ENCODE measurements at regions not wholly inside any gene's neighbourhood (a gene's known extent, or its start where the extent isn't known, plus 50 kb on each side); places are given as distances from the start of the nearest gene placed in this dataset.

DNA sequence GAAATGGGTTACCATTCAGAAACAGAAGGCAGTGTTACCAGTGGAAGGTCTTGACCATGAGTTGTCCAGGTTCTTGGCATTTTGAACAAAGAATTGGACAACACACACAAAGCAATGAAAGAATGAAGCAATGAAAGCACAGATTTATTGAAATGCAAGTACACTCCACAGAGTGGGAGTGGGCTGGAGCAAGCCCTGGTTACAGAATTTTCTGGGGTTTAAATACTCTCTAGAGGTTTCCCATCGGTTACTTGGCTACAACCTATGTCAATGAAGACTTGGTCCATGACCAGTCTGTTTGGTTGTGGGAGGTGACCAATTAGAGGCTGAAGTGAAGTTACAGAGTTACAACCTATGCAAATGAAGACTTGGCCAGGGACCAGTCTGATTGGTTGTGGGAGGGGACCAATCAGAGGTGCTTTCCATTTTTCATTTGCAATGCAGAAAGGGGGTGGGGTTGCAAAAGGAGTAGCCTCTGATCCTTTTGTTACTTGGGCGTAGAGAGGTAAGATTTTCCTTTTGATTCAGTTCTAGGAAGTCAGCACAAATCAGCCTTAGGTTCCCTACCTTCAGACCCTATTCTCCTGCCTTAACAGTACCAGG is 71.7 kb upstream of the SPRY4 start:
- TF ChIP-seq TCF4 (CRISPR knock-in tag; IDR thresholded peaks at IDR 0.05; ENCODE audit: borderline replicate concordance) (no peak), ZC3H10 (CRISPR knock-in tag; IDR thresholded peaks at IDR 0.05) (no peak), SNAI2 (CRISPR knock-in tag; IDR thresholded peaks at IDR 0.05) (no peak), CSDC2 (CRISPR knock-in tag; IDR thresholded peaks at IDR 0.05) (no peak), ESRRG (CRISPR knock-in tag; IDR thresholded peaks at IDR 0.05) (no peak), GLIS3 (CRISPR knock-in tag; IDR thresholded peaks at IDR 0.05) (no peak), ZFP3 (CRISPR knock-in tag; IDR thresholded peaks at IDR 0.05) (no peak), ZFP30 (CRISPR knock-in tag; IDR thresholded peaks at IDR 0.05) (no peak), ARNTL (CRISPR knock-in tag; IDR thresholded peaks at IDR 0.05; ENCODE audit: borderline replicate concordance, low read depth) (no peak), ZNF8 (CRISPR knock-in tag; IDR thresholded peaks at IDR 0.05) (no peak), OSR1 (CRISPR knock-in tag; IDR thresholded peaks at IDR 0.05) (no peak), TOX (CRISPR knock-in tag; IDR thresholded peaks at IDR 0.05; ENCODE audit: borderline replicate concordance) (no peak), ZNF70 (CRISPR knock-in tag; IDR thresholded peaks at IDR 0.05) (no peak), ZNF565 (CRISPR knock-in tag; conservative IDR thresholded peaks at IDR 0.05; ENCODE audit: low read depth) (no peak), BACH2 (CRISPR knock-in tag; IDR thresholded peaks at IDR 0.05; ENCODE audit: borderline replicate concordance) (no peak)
- TF ChIP-seq, protein P1, sequence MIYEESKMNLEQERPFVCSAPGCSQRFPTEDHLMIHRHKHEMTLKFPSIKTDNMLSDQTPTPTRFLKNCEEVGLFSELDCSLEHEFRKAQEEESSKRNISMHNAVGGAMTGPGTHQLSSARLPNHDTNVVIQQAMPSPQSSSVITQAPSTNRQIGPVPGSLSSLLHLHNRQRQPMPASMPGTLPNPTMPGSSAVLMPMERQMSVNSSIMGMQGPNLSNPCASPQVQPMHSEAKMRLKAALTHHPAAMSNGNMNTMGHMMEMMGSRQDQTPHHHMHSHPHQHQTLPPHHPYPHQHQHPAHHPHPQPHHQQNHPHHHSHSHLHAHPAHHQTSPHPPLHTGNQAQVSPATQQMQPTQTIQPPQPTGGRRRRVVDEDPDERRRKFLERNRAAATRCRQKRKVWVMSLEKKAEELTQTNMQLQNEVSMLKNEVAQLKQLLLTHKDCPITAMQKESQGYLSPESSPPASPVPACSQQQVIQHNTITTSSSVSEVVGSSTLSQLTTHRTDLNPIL (CRISPR knock-in tag; IDR thresholded peaks at IDR 0.05; ENCODE audit: low read depth), result no peak
- TF ChIP-seq, protein P2, sequence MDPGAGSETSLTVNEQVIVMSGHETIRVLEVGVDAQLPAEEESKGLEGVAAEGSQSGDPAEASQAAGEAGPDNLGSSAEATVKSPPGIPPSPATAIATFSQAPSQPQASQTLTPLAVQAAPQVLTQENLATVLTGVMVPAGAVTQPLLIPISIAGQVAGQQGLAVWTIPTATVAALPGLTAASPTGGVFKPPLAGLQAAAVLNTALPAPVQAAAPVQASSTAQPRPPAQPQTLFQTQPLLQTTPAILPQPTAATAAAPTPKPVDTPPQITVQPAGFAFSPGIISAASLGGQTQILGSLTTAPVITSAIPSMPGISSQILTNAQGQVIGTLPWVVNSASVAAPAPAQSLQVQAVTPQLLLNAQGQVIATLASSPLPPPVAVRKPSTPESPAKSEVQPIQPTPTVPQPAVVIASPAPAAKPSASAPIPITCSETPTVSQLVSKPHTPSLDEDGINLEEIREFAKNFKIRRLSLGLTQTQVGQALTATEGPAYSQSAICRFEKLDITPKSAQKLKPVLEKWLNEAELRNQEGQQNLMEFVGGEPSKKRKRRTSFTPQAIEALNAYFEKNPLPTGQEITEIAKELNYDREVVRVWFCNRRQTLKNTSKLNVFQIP (CRISPR knock-in tag; IDR thresholded peaks at IDR 0.05; ENCODE audit: borderline replicate concordance, low read depth), result no peak
- TF ChIP-seq, protein P3, sequence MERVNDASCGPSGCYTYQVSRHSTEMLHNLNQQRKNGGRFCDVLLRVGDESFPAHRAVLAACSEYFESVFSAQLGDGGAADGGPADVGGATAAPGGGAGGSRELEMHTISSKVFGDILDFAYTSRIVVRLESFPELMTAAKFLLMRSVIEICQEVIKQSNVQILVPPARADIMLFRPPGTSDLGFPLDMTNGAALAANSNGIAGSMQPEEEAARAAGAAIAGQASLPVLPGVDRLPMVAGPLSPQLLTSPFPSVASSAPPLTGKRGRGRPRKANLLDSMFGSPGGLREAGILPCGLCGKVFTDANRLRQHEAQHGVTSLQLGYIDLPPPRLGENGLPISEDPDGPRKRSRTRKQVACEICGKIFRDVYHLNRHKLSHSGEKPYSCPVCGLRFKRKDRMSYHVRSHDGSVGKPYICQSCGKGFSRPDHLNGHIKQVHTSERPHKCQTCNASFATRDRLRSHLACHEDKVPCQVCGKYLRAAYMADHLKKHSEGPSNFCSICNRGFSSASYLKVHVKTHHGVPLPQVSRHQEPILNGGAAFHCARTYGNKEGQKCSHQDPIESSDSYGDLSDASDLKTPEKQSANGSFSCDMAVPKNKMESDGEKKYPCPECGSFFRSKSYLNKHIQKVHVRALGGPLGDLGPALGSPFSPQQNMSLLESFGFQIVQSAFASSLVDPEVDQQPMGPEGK (CRISPR knock-in tag; IDR thresholded peaks at IDR 0.05; ENCODE audit: borderline replicate concordance), result no peak
- TF ChIP-seq, protein P4, sequence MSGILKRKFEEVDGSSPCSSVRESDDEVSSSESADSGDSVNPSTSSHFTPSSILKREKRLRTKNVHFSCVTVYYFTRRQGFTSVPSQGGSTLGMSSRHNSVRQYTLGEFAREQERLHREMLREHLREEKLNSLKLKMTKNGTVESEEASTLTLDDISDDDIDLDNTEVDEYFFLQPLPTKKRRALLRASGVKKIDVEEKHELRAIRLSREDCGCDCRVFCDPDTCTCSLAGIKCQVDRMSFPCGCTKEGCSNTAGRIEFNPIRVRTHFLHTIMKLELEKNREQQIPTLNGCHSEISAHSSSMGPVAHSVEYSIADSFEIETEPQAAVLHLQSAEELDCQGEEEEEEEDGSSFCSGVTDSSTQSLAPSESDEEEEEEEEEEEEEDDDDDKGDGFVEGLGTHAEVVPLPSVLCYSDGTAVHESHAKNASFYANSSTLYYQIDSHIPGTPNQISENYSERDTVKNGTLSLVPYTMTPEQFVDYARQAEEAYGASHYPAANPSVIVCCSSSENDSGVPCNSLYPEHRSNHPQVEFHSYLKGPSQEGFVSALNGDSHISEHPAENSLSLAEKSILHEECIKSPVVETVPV (CRISPR knock-in tag; IDR thresholded peaks at IDR 0.05), result no peak
- TF ChIP-seq, protein P5, sequence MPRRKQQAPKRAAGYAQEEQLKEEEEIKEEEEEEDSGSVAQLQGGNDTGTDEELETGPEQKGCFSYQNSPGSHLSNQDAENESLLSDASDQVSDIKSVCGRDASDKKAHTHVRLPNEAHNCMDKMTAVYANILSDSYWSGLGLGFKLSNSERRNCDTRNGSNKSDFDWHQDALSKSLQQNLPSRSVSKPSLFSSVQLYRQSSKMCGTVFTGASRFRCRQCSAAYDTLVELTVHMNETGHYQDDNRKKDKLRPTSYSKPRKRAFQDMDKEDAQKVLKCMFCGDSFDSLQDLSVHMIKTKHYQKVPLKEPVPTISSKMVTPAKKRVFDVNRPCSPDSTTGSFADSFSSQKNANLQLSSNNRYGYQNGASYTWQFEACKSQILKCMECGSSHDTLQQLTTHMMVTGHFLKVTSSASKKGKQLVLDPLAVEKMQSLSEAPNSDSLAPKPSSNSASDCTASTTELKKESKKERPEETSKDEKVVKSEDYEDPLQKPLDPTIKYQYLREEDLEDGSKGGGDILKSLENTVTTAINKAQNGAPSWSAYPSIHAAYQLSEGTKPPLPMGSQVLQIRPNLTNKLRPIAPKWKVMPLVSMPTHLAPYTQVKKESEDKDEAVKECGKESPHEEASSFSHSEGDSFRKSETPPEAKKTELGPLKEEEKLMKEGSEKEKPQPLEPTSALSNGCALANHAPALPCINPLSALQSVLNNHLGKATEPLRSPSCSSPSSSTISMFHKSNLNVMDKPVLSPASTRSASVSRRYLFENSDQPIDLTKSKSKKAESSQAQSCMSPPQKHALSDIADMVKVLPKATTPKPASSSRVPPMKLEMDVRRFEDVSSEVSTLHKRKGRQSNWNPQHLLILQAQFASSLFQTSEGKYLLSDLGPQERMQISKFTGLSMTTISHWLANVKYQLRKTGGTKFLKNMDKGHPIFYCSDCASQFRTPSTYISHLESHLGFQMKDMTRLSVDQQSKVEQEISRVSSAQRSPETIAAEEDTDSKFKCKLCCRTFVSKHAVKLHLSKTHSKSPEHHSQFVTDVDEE (CRISPR knock-in tag; IDR thresholded peaks at IDR 0.05), result no peak
- ATAC-seq, result no peak

DNA sequence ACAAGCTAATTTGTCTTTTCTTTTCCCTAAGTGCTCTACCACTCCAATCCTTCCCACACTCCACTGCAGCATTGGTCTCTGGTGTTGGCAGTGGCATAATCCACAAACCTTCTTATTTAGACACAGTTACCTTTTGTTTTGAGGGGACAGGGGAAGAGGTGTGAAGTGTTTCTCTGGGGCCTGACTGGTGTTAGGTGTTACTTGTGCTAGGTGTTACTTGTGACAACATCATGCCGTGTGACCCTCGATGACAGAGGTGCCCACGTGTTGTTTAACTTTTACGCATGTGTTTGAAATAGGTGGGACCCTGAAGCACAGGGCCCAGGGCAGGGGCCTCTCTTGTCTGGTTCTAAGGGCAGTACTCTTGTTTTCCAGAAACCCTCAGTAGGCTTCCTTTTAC is 70.5 kb upstream of the SPRY4 start:
- no peak for TF ChIP-seq RARB (CRISPR knock-in tag; IDR thresholded peaks at IDR 0.05)
- no peak for ATAC-seq

DNA sequence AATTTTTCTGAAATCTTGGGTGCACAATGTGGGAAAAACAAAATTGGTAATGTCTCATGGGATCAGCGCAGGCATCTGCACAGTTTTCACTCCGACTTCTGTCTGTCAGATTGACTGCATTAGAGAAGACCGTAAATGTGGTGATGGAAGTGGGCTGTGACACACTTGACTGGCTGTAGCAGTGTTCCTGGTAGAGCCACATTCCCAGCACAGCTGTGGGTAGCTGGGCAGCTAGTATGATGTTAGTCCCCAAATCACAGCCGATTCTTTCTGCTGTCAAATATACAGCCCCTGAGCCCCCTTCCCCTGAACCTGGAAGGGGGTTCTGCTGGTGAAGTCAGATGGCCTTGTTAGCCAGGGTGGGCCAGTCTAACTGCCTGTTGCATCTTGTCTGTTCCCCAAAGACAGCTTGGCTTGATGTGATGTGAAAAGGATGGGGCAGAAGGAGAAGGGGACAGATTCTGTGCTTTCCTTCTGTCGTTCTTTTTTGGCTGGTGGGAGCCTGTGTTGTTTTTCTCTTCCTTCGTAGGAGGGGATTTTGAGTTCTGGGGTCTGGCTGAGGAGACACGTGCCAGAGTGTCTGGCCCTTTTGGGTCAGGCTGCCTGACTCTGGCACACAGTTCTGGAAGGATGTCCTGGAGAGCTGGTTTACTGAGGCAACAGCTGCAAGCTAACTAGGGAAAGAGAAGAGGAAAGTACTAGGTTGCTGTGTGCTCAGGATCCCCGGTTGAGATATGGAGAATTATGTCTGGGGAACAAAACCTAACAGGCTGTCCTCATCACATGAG is 66.4 kb upstream of the SPRY4 start:
- TF ChIP-seq, protein P3 (CRISPR knock-in tag; IDR thresholded peaks at IDR 0.05; ENCODE audit: borderline replicate concordance), result no peak
- no peak for TF ChIP-seq ZNF8 (CRISPR knock-in tag; IDR thresholded peaks at IDR 0.05)
- no peak for TF ChIP-seq ARNTL (CRISPR knock-in tag; IDR thresholded peaks at IDR 0.05; ENCODE audit: borderline replicate concordance, low read depth)
- no peak for TF ChIP-seq GLIS3 (CRISPR knock-in tag; IDR thresholded peaks at IDR 0.05)
- peak; percentile 15; the same call in 2 of the 3 replicates for ATAC-seq

Measured in SK-N-SH treated with all-trans-retinoic acid at 6 μM for 48 hours (cell line).